Karpas-422 (cell line): ENCODE measurements at regions not wholly inside any gene's neighbourhood (a gene's known extent, or its start where the extent isn't known, plus 50 kb on each side); places are given as distances from the start of the nearest gene placed in this dataset.

Experiments
- DNase-seq: peaks from one replicate; pipeline ENCODE4 v3.0.0-alpha.2; 2015
- H2AFZ ChIP-seq: fragments of 200-600 bp; sonication (generic); 2 replicates; pipeline ENCODE4 v1.6.1; 2014; ENCODE audit warnings: antibody characterized with exemption, low read length, mixed read lengths
- H3K27ac ChIP-seq: fragments of 200-600 bp; sonication (generic); 2 replicates; pipeline ENCODE4 v1.5.1; 2014; ENCODE audit warnings: mild to moderate bottlenecking, low read length, moderate library complexity
- H3K27me3 ChIP-seq: fragments of 200-600 bp; sonication (generic); 2 replicates; pipeline ENCODE4 v1.6.1; 2014; ENCODE audit warnings: low read length, mixed read lengths
- H3K36me3 ChIP-seq: fragments of 200-600 bp; sonication (generic); 2 replicates; pipeline ENCODE4 v1.6.1; 2014; ENCODE audit warnings: low read length, mixed read lengths; ENCODE audit not compliant: insufficient read depth
- H3K4me1 ChIP-seq: fragments of 200-600 bp; sonication (generic); 2 replicates; pipeline ENCODE4 v1.6.1; 2014; ENCODE audit warnings: mild to moderate bottlenecking, low read length, mixed read lengths
- H3K4me2 ChIP-seq: fragments of 200-600 bp; sonication (generic); 2 replicates; pipeline ENCODE4 v1.6.1; 2014; ENCODE audit warnings: low read length, low read depth, mild to moderate bottlenecking; ENCODE audit not compliant: poor library complexity, severe bottlenecking
- H3K4me3 ChIP-seq: fragments of 200-600 bp; sonication (generic); 2 replicates; pipeline ENCODE4 v1.5.1; 2014; ENCODE audit warnings: mild to moderate bottlenecking, antibody characterized with exemption, low read length, mixed read lengths
- H3K79me2 ChIP-seq: fragments of 200-600 bp; sonication (generic); 2 replicates; pipeline ENCODE4 v1.6.1; 2014; ENCODE audit warnings: mild to moderate bottlenecking, low read length, mixed read lengths
- H3K9ac ChIP-seq: fragments of 200-600 bp; sonication (generic); 2 replicates; pipeline ENCODE4 v1.6.0; 2014; ENCODE audit warnings: low read length
- H3K9me2 ChIP-seq: fragments of 200-600 bp; sonication (generic), shearing (Covaris generic); replicated peaks from 2 replicates; pipeline ENCODE4 v1.6.0; 2014; ENCODE audit warnings: mild to moderate bottlenecking, low read length, moderate library complexity; ENCODE audit not compliant: insufficient read depth
- H3K9me3 ChIP-seq: fragments of 300-700, 200-600 bp; sonication (generic); 2 replicates; pipeline ENCODE4 v1.6.1; 2014; ENCODE audit warnings: low read length, mixed read lengths
- H4K20me1 ChIP-seq: fragments of 200-600 bp; sonication (generic); 2 replicates; pipeline ENCODE4 v1.6.1; 2014; ENCODE audit warnings: mild to moderate bottlenecking, antibody characterized with exemption, low read length, low read depth; ENCODE audit not compliant: insufficient read depth

GRCh38 chr21:16713331-16714117, 799.3 kb upstream of the CXADR start:
- H3K36me3 ChIP-seq = no peaks in the 10 kb centered on the region
- H3K4me3 ChIP-seq = no peak overlapping the region
- H3K9me2 ChIP-seq = no peaks in the 10 kb centered on the region
- no peak overlapping the region for H3K27ac ChIP-seq
- H3K4me1 ChIP-seq = no peaks in the 10 kb centered on the region
- no peaks in the 10 kb centered on the region for H3K27me3 ChIP-seq
- H3K79me2 ChIP-seq = no peaks in the 10 kb centered on the region
- no peak overlapping the region for H2AFZ ChIP-seq
- H3K9me3 ChIP-seq = peaks cover 41% of the 10 kb centered on the region
- no peak overlapping the region for H3K9ac ChIP-seq
- no peaks in the 10 kb centered on the region for H4K20me1 ChIP-seq
- no peak overlapping the region for H3K4me2 ChIP-seq
- DNase-seq = no peak

GRCh38 chr21:16740511-16740910, 772.3 kb upstream of the CXADR start:
- H3K4me3 ChIP-seq = no peak overlapping the region
- no peaks in the 10 kb centered on the region for H3K9me2 ChIP-seq
- no peak overlapping the region for H3K27ac ChIP-seq
- no peaks in the 10 kb centered on the region for H3K79me2 ChIP-seq
- H4K20me1 ChIP-seq = no peaks in the 10 kb centered on the region
- no peak overlapping the region for H3K9ac ChIP-seq
- no peaks in the 10 kb centered on the region for H3K27me3 ChIP-seq
- H3K4me2 ChIP-seq = no peak overlapping the region
- no peaks in the 10 kb centered on the region for H3K36me3 ChIP-seq
- no peak for DNase-seq
- H3K9me3 ChIP-seq = peaks cover 33% of the 10 kb centered on the region
- no peaks in the 10 kb centered on the region for H3K4me1 ChIP-seq
- no peak overlapping the region for H2AFZ ChIP-seq

- Histone ChIP-seq H3K9me3 (peaks cover 33% of the 10 kb centered on the region), H3K36me3 (no peaks in the 10 kb centered on the region), H3K27me3 (no peaks in the 10 kb centered on the region), H3K27ac (no peak overlapping the region), H3K4me3 (no peak overlapping the region), H3K9ac (no peak overlapping the region), H2AFZ (no peak overlapping the region), H3K79me2 (no peaks in the 10 kb centered on the region), H3K9me2 (no peaks in the 10 kb centered on the region), H3K4me2 (no peak overlapping the region), H3K4me1 (no peaks in the 10 kb centered on the region), H4K20me1 (no peaks in the 10 kb centered on the region)
- DNase-seq = no peak
These were observed 771.6 kb upstream of the CXADR start for GRCh38 chr21:16741141-16741665.

GRCh38 chr21:16742131-16742641, 770.7 kb upstream of the CXADR start:
- Histone ChIP-seq H3K4me3 (no peak overlapping the region), H3K36me3 (no peaks in the 10 kb centered on the region), H3K9ac (no peak overlapping the region), H4K20me1 (no peaks in the 10 kb centered on the region), H3K27ac (no peak overlapping the region), H3K79me2 (no peaks in the 10 kb centered on the region), H2AFZ (no peak overlapping the region), H3K4me1 (no peaks in the 10 kb centered on the region), H3K4me2 (no peak overlapping the region), H3K27me3 (no peaks in the 10 kb centered on the region), H3K9me3 (peaks cover 36% of the 10 kb centered on the region), H3K9me2 (no peaks in the 10 kb centered on the region)
- DNase-seq = no peak

- Histone ChIP-seq H3K9me2 (no peaks in the 10 kb centered on the region), H3K4me1 (no peaks in the 10 kb centered on the region), H3K9ac (no peak overlapping the region), H3K79me2 (no peaks in the 10 kb centered on the region), H3K4me3 (no peak overlapping the region), H3K36me3 (no peaks in the 10 kb centered on the region), H3K27ac (no peak overlapping the region), H4K20me1 (no peaks in the 10 kb centered on the region), H2AFZ (no peak overlapping the region), H3K27me3 (no peaks in the 10 kb centered on the region), H3K4me2 (no peak overlapping the region), H3K9me3 (peaks cover 34% of the 10 kb centered on the region)
- DNase-seq = no peak
These were observed 770.1 kb upstream of the CXADR start for GRCh38 chr21:16742741-16743140.

- Histone ChIP-seq H3K27me3 (no peaks in the 10 kb centered on the region), H3K27ac (no peak overlapping the region), H3K9me3 (peaks cover 34% of the 10 kb centered on the region), H3K36me3 (no peaks in the 10 kb centered on the region), H3K4me1 (no peaks in the 10 kb centered on the region), H3K4me2 (no peak overlapping the region), H3K4me3 (no peak overlapping the region), H3K9ac (no peak overlapping the region), H4K20me1 (no peaks in the 10 kb centered on the region), H2AFZ (no peak overlapping the region), H3K79me2 (no peaks in the 10 kb centered on the region), H3K9me2 (no peaks in the 10 kb centered on the region)
- no peak for DNase-seq
These were observed 769.5 kb upstream of the CXADR start for GRCh38 chr21:16743317-16743716.

- Histone ChIP-seq H4K20me1 (no peaks in the 10 kb centered on the region), H3K27me3 (no peaks in the 10 kb centered on the region), H3K4me3 (no peak overlapping the region), H3K79me2 (no peaks in the 10 kb centered on the region), H3K27ac (no peak overlapping the region), H3K4me1 (no peaks in the 10 kb centered on the region), H3K9me3 (peaks cover 29% of the 10 kb centered on the region), H3K9ac (no peak overlapping the region), H3K4me2 (no peak overlapping the region), H2AFZ (no peak overlapping the region), H3K9me2 (no peaks in the 10 kb centered on the region), H3K36me3 (no peaks in the 10 kb centered on the region)
- DNase-seq = no peak
These were observed 761.9 kb upstream of the CXADR start for GRCh38 chr21:16750926-16751325.

- no peaks in the 10 kb centered on the region for H3K36me3 ChIP-seq
- H3K4me3 ChIP-seq = no peak overlapping the region
- no peaks in the 10 kb centered on the region for H4K20me1 ChIP-seq
- no peaks in the 10 kb centered on the region for H3K27me3 ChIP-seq
- no peak overlapping the region for H3K4me2 ChIP-seq
- no peaks in the 10 kb centered on the region for H3K79me2 ChIP-seq
- H3K9me3 ChIP-seq = peaks cover 29% of the 10 kb centered on the region
- H2AFZ ChIP-seq = no peak overlapping the region
- no peaks in the 10 kb centered on the region for H3K4me1 ChIP-seq
- DNase-seq = no peak
- no peak overlapping the region for H3K27ac ChIP-seq
- no peak overlapping the region for H3K9ac ChIP-seq
- H3K9me2 ChIP-seq = no peaks in the 10 kb centered on the region
These were observed 761.0 kb upstream of the CXADR start for GRCh38 chr21:16751695-16752474.
